Epidermal melanocyte (primary cell): ENCODE measurements at regions not wholly inside any gene's neighbourhood (a gene's known extent, or its start where the extent isn't known, plus 50 kb on each side); places are given as distances from the start of the nearest gene placed in this dataset.

Experiments used
- DNase-seq: peaks from one replicate; pipeline ENCODE4 v3.0.0; 2011; ENCODE audit warnings: low spot score; ENCODE audit not compliant: insufficient read length

GRCh38 chr14:106826833-106827369 is 1300.5 kb downstream of the TMEM121 start:
- no peak for DNase-seq

DNA sequence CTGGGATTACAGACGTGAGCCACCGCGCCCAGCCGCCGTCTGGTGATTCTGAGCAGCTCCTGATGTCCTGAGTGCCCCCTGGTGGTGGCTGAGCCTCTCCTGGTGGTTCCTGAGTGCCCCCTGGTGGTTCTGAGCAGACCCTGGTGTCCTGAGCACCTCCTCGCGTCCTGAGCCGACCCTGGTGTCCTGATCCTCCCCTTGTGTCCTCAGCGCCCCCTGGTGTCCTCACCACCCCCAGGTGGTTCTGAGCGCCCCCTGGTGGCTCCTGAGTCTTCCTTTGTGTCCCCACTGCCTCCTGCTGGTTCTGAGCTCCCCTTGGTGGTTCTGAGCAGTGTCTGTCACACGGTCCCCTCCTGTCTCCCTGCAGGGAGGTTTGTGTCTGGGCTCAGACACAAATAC is 1304.9 kb downstream of the TMEM121 start:
- DNase-seq = no peak

DNA sequence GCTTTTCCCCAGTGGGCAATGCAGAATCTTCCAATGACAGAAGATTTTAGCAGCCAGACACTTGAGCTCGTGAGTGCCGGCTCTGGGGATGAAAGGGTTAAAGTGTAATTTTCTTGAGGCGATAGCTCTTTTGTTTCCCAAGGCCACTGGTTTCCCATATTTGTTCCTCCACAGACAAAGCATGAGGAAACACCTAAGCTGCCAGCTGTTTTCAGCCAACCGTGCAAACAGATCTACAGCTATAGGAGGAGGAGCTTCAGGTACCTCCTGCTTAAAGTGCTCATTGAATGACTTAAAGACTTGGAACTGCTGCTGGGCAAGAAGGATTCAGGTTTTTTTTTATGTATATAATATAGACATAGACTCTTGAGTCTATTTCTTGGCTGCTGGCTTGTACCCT is 1311.5 kb downstream of the TMEM121 start:
- DNase-seq = no peak

DNA sequence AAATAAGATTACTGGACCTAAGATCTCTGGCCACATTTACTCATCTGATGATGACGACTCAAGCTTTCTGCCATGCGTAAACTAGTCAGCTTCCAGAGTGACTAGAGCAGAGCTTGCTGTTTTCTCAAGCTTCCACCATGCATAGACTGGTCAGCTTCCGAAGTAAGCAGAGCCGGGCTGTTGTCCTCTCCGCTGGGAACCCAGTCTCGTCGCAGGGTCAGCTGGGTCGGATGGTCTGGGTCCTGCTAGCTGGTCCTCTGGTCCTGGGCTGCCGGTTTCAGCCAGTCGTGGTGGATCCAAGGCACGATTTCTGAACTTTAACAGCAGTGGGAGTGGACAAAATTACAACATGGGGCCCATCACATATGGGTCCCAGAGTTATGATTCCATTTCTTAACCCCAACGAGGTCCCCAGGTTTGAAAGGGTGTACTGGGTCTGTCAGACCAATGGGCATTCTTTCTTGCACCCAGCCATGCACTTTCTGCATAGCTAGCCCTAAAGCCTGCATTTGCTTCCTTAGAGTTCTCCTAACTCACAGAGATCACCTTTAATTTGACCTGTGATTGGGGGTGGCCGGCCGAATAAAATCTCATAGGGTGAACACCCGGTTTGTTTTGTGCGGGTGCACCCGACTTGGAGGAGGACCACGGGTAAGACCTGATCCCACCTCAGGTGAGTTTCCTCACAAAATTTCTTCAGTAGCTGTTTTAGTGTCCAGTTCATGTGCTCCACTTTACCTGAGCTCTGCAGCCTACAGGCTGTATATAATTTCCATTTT is 1312.8 kb downstream of the TMEM121 start:
- no peak for DNase-seq

- no peak for DNase-seq
Observed at GRCh38 chr14:106840258-106840657, 1313.9 kb downstream of the TMEM121 start.

DNA sequence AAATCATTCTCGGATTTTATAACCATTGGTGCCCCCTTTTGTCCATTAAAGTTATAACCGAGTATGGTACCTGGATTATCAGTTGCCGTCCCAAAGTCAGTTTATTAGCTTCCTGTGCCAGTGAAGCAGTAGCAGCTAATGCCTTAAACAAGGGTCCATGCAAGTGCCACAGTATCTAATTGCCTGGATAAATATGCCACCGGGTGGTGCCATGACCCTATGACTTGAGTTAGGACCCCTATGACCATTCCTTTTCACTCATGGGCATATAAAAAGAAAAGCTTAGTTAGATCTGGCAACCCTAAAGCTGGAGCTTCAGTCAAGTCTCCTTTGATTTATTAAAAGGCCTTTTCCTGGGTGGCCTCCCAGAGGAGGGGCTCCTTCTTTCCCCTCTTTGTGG is 1314.6 kb downstream of the TMEM121 start:
- DNase-seq = no peak

DNA sequence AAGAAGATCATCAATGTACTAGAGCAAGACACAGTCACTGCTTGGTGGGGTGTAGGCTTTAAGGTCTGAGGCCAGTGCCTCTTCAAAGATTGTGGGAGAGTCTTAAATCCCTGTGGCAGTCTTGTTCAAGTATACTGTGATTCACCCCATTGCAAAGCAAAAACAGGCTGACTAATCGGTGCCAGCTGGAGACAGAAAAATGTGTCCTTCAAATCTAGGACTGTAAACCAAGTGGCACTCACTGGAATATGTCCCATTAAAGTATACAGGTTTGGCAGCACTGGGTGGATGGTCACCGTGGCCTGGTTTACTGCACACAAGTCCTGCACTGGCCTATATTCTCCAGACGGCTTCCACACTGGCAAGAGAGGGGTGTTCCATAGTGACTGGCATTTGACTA is 1315.3 kb downstream of the TMEM121 start:
- no peak for DNase-seq

DNA sequence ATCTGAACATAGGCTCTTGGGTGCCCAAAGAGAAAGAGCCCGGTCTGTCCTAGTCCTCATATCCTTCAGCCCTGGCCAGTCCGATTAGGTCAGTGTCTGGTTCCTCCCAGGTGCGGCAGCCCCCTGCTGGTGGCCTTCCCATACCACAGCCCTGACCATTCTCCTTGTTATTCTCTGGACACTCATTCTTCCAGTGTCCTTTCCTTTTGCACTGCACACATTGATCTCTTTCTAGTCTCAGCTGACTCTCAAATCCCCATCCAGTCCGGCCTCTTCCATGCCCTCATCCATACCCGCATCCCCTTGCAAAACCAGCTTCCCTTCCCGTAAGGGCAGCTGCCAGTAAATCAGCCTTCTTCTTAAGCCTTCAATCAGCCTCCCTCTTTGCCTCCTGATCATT is 1316.3 kb downstream of the TMEM121 start:
- no peak for DNase-seq

DNA sequence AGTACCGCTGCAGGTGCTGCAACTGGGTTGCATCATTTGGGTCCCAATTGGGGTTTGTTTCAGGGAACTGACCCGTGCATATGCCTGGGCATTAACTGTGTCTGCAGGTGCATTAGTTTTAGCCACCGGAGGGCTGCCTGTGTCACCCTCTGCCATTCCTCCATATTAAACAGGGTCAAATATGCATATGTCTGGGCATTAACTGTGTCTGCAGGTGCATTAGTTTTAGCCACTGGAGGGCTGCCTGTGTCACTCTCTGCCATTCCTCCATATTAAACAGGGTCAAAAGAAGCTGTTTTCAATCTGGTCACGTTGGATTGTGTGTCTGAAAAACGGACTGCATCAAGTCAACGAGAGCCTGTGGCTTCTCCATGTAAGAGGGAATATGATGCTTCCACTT is 1317.0 kb downstream of the TMEM121 start:
- DNase-seq = no peak

DNA sequence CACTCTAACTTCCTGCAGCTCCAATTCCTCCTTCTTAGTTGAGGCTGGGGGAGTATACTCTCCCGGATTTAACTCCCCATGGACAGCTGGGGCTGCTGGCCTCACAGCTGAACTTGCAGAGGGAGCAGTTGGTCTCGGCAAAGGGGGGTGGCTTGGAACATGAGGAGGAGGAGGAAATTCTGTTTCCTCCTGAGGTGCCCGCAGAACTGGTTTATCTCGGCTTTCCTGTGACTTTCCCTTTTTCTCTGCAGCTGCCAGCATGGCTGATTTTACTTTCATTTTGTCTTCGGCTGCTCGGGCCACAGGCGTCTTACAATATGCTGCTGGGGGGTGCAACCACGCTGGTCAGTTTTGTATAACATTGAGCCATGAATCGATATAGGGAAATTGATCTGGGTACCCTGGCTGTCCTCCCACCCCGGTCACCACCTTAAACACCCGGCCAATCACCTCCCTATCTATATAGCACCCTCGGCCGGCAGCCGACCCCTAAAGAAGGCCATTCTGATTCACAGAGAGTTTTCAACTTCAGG is 1317.6 kb downstream of the TMEM121 start:
- DNase-seq = no peak

DNA sequence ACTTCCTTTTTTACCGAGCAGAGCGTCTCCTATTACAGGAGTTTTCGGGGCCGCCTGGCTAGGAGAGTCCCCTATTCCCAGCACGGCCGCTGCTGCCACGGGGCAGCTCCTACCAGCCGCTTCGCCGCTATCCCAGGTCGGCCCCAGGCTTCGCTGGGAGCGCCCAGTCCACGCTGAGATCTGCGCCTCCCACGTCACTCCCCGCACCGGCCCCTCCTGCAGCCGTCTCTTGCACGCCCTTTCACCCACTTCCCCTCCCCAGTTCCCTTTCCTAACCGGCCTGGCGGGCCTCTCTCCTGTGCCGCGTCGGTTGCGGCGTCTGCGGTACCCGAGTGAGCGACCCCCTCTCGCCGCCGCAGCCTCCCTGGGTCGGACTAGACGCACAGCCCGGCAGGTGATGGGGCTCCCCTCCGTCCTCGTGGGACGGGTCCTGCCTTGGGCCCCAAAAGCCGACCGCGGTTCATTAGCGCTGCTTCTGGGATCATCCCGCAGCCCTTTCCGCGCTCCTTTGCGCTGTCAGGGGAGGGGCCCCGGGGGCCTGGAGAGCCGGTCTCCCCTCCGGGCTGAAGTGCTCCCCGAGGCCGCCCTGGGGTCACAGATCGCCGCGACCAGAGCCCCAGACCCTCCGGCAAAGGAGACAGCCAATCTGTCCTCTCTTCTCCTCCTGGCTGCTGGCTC is 1318.4 kb downstream of the TMEM121 start:
- no peak for DNase-seq

- DNase-seq = no peak
Observed at GRCh38 chr14:106845286-106846087, 1319.1 kb downstream of the TMEM121 start.

- DNase-seq = no peak
Observed at GRCh38 chr14:106846218-106846617, 1319.8 kb downstream of the TMEM121 start.

- no peak for DNase-seq
Observed at GRCh38 chr14:106848330-106849121, 1322.1 kb downstream of the TMEM121 start.

- DNase-seq = no peak
Observed at GRCh38 chr14:106850913-106851825, 1324.8 kb downstream of the TMEM121 start.

DNA sequence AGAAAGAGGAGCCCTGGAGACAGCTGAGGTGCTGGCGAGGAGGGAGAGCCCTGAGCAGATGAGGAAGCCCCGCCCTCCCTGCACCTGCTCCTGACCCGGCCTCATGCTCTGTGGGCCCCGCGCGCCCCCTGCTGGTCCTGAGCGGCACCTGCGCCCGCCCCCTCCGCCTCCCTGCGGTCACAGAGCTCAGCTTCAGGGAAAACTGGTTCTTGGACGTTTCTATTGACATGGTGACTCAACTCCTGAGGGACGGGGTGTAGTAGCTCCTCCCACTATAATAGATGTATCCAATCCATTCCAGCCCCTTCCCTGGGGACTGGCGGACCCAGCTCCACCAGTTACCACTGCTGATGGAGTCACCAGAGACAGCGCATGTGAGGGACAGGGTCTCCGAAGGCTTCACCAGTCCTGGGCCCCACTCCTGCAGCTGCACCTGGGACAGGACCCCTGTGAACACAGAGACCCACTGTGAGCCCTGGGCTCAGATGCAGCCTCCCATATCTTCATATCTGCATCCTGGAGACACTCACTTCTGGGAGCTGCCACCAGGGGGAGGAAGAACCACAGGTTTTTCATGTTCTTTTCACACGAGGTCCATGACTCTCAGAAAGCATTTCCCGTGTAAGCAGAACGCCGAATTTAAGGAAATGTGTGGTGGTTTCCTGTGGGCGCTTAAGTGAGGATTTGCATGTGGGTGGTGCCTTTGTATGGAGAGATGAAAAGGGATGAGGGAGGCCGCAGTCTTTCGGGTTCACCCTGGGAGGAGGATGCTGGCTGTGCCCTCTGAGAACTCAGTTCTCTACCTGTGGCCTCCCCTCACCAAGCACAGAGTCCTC is 1346.4 kb downstream of the TMEM121 start:
- no peak for DNase-seq

- DNase-seq = no peak
Observed at GRCh38 chr14:106874350-106874749, 1348.0 kb downstream of the TMEM121 start.

GRCh38 chr14:106875503-106875902 is 1349.1 kb downstream of the TMEM121 start:
- no peak for DNase-seq

GRCh38 chr14:106876711-106877110 is 1350.3 kb downstream of the TMEM121 start:
- DNase-seq = no peak
